ENCODE measurements at regions not wholly inside any gene's neighbourhood (a gene's known extent, or its start where the extent isn't known, plus 50 kb on each side); places are given as distances from the start of the nearest gene placed in this dataset.

DNA sequence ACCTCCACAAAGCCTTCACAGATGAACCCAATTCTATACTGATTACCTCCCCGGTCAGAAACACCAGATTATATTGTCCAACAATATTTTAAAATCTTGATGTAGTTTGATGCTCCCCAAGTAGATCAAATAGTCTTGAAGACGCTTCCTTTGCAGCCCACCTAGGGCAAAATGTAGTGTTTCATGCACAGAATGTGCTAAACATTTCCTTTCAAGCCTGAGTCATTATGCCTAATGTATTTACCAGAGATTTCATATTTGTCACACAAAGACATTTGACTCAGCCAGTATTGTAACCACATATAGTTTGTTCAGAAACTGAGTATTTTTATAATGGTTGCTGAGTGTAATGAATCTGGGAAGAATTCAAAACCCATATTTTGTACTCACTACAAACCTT is 1396.8 kb downstream of the LRRC4C start:
- intact Hi-C loops (cut with DNase I), result no loop called here
- Histone ChIP-seq H3K27ac (no peak overlapping the region), H3K4me3 (no peak overlapping the region), H3K36me3 (no peaks in the 10 kb centered on the region), H3K4me1 (no peaks in the 10 kb centered on the region), H3K27me3 (no peaks in the 10 kb centered on the region), H3K9me3 (no peaks in the 10 kb centered on the region)
- DNase-seq (ENCODE audit: extremely low spot score in 2 of 2), result no peak
- no peak for TF ChIP-seq POLR2A (IDR thresholded peaks at IDR 0.05)
- no peak for TF ChIP-seq POLR2AphosphoS5 (IDR thresholded peaks at IDR 0.05; ENCODE audit: insufficient read depth in 1 of 2, low read depth in 1 of 2)
- TF ChIP-seq, protein P1, sequence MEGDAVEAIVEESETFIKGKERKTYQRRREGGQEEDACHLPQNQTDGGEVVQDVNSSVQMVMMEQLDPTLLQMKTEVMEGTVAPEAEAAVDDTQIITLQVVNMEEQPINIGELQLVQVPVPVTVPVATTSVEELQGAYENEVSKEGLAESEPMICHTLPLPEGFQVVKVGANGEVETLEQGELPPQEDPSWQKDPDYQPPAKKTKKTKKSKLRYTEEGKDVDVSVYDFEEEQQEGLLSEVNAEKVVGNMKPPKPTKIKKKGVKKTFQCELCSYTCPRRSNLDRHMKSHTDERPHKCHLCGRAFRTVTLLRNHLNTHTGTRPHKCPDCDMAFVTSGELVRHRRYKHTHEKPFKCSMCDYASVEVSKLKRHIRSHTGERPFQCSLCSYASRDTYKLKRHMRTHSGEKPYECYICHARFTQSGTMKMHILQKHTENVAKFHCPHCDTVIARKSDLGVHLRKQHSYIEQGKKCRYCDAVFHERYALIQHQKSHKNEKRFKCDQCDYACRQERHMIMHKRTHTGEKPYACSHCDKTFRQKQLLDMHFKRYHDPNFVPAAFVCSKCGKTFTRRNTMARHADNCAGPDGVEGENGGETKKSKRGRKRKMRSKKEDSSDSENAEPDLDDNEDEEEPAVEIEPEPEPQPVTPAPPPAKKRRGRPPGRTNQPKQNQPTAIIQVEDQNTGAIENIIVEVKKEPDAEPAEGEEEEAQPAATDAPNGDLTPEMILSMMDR (IDR thresholded peaks at IDR 0.05), result no peak

DNA sequence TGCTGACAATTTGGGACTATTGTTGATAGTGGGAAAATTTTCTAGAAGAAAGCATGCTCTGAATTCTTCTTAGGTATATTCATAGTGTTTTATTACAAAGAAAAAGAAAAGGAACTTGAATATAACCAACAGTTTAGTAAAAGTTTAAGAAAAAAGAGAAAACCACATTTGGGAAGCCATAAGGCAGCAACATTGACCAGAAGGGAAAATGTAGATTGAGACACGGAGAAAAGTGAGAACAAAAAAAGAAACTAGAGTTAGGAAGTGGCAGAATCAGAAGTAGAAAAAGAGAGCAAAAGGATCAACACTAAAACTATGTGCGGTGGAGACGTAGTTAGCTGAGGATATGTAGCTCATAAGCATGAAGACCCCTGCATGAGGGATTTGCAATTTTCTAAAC is 1398.2 kb downstream of the LRRC4C start:
- no peaks in the 10 kb centered on the region for H3K27me3 ChIP-seq
- no peaks in the 10 kb centered on the region for H3K9me3 ChIP-seq
- intact Hi-C loops (cut with DNase I), result no loop called here
- no peak for DNase-seq (ENCODE audit: extremely low spot score in 2 of 2)
- no peaks in the 10 kb centered on the region for H3K4me1 ChIP-seq
- no peak overlapping the region for H3K4me3 ChIP-seq
- TF ChIP-seq POLR2A (IDR thresholded peaks at IDR 0.05) (no peak), POLR2AphosphoS5 (IDR thresholded peaks at IDR 0.05; ENCODE audit: insufficient read depth in 1 of 2, low read depth in 1 of 2) (no peak)
- TF ChIP-seq, protein P1 (IDR thresholded peaks at IDR 0.05), result no peak
- H3K27ac ChIP-seq, result no peak overlapping the region
- H3K36me3 ChIP-seq, result no peaks in the 10 kb centered on the region

DNA sequence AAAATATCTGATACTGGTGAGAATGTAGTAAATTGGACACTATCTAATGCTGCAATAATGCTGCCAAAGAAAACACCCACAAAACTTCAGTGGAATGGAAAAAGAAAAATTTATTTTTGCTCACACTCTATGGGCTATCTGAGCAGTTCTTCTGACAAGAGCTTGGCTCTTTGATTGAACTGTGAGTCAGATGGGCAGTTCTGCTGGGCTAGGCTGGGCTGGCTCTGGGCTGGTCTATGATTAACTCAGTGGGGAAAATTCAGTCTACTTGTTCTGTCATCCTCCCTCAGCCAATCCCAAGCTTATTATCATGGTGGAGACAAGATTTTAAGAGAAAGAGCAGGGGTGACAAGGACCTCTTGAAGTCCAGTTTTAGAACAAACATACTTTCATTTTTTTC is 1404.8 kb downstream of the LRRC4C start:
- Histone ChIP-seq H3K27me3 (no peaks in the 10 kb centered on the region), H3K27ac (no peak overlapping the region), H3K36me3 (no peaks in the 10 kb centered on the region), H3K4me1 (no peaks in the 10 kb centered on the region), H3K9me3 (no peaks in the 10 kb centered on the region), H3K4me3 (no peak overlapping the region)
- TF ChIP-seq POLR2A (IDR thresholded peaks at IDR 0.05) (no peak), POLR2AphosphoS5 (IDR thresholded peaks at IDR 0.05; ENCODE audit: insufficient read depth in 1 of 2, low read depth in 1 of 2) (no peak)
- TF ChIP-seq, protein P1 (IDR thresholded peaks at IDR 0.05), result no peak
- intact Hi-C loops (cut with DNase I), result no loop called here
- no peak for DNase-seq (ENCODE audit: extremely low spot score in 2 of 2)

DNA sequence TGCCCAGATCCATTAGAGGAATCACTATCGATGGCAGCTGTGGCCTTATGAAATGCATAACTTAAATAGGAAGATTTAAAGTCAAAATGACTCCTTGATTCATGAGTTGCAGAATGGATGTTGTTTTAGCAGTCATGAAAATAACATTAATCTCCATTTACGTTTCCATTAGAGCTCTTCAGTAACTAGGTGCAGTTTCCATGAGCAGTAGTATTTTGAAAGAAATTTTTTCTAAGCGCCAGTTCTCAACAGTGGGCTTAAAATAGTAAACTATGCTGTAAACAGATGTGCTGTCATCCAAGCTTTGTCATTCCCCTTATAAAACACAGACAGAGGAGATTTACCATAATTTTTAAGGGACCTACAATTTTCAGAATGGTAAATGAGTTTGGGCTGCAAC is 1414.1 kb downstream of the LRRC4C start:
- intact Hi-C loops (cut with DNase I), result no loop called here
- H3K27ac ChIP-seq, result no peak overlapping the region
- H3K27me3 ChIP-seq, result no peaks in the 10 kb centered on the region
- no peak for DNase-seq (ENCODE audit: extremely low spot score in 2 of 2)
- H3K9me3 ChIP-seq, result no peaks in the 10 kb centered on the region
- H3K36me3 ChIP-seq, result no peaks in the 10 kb centered on the region
- TF ChIP-seq, protein P1 (IDR thresholded peaks at IDR 0.05), result no peak
- TF ChIP-seq POLR2AphosphoS5 (IDR thresholded peaks at IDR 0.05; ENCODE audit: insufficient read depth in 1 of 2, low read depth in 1 of 2) (no peak), POLR2A (IDR thresholded peaks at IDR 0.05) (no peak)
- H3K4me1 ChIP-seq, result no peaks in the 10 kb centered on the region
- no peak overlapping the region for H3K4me3 ChIP-seq

DNA sequence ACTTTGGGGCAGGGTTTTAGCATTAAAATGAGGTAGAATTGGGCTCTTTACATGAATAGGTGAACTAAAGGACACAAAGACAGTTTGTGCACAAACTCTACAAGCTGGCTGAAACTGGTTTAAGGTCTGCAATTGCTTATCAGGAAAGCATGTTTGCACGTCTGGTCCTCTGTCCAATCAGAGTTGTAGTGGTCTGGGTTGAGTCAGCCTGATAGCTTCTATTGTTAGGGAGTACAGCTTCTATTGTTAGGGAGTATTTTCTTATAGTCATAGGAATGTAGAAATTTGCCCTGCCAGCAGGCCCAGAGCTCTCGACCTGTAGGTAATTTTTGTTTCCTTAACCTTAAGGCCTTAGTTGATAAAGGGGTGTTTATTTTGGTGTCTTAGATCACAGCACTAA is 1422.4 kb downstream of the LRRC4C start:
- Histone ChIP-seq H3K36me3 (no peaks in the 10 kb centered on the region), H3K9me3 (no peaks in the 10 kb centered on the region), H3K4me3 (no peak overlapping the region), H3K27ac (no peak overlapping the region), H3K27me3 (no peaks in the 10 kb centered on the region), H3K4me1 (no peaks in the 10 kb centered on the region)
- TF ChIP-seq, protein P1 (IDR thresholded peaks at IDR 0.05), result no peak
- TF ChIP-seq POLR2A (IDR thresholded peaks at IDR 0.05) (no peak), POLR2AphosphoS5 (IDR thresholded peaks at IDR 0.05; ENCODE audit: insufficient read depth in 1 of 2, low read depth in 1 of 2) (no peak)
- no peak for DNase-seq (ENCODE audit: extremely low spot score in 2 of 2)
- intact Hi-C loops (cut with DNase I), result loop anchor here (10.0 kb wide), 1 partner anchor 58 kb away; no protein-coding TSS in a partner anchor
